Osteoblast (primary cell): ENCODE measurements at regions not wholly inside any gene's neighbourhood (a gene's known extent, or its start where the extent isn't known, plus 50 kb on each side); places are given as distances from the start of the nearest gene placed in this dataset.

ENCODE experiments used
- DNase-seq: peaks from one replicate; pipeline ENCODE4 v3.0.0; 2011; ENCODE audit warnings: low spot score, mixed read lengths; ENCODE audit not compliant: insufficient read length; ENCODE audit errors: missing footprints
- H2AFZ ChIP-seq: 2 replicates; pipeline ENCODE4 v1.6.0; 2011; ENCODE audit warnings: mild to moderate bottlenecking, low read length
- H3K27ac ChIP-seq: 2 replicates; pipeline ENCODE4 v1.5.1; 2011; ENCODE audit warnings: mild to moderate bottlenecking, low read depth, low read length, moderate library complexity
- H3K27me3 ChIP-seq: 2 replicates; pipeline ENCODE4 v1.6.0; 2012; ENCODE audit warnings: mild to moderate bottlenecking, control low read depth, inconsistent platforms, low read length, moderate library complexity; ENCODE audit not compliant: insufficient read depth
- H3K36me3 ChIP-seq: 2 replicates; pipeline ENCODE4 v1.5.1; 2011; ENCODE audit warnings: mild to moderate bottlenecking, low read length, control low read depth, moderate library complexity; ENCODE audit not compliant: insufficient read depth
- H3K4me1 ChIP-seq: 2 replicates; pipeline ENCODE4 v1.5.1; 2011; ENCODE audit warnings: mild to moderate bottlenecking, low read length, control low read depth, moderate library complexity; ENCODE audit not compliant: insufficient read depth
- H3K4me2 ChIP-seq: 2 replicates; pipeline ENCODE4 v1.6.0; 2011; ENCODE audit warnings: mild to moderate bottlenecking, low read length; ENCODE audit not compliant: insufficient read depth
- H3K4me3 ChIP-seq: fragments of 200-600 bp; sonication (generic); 3 replicates; pipeline ENCODE4 v1.5.1; 2012; ENCODE audit warnings: mild to moderate bottlenecking, low read length, inconsistent platforms; ENCODE audit not compliant: insufficient read depth
- H3K79me2 ChIP-seq: 2 replicates; pipeline ENCODE4 v1.6.0; 2012; ENCODE audit warnings: mild to moderate bottlenecking, low read length, control low read depth, inconsistent platforms; ENCODE audit not compliant: insufficient read depth
- H3K9me3 ChIP-seq: 2 replicates; pipeline ENCODE4 v1.5.1; 2011; ENCODE audit warnings: low read depth, low read length, control low read depth
- H4K20me1 ChIP-seq: 2 replicates; pipeline ENCODE4 v1.6.0; 2012; ENCODE audit warnings: mild to moderate bottlenecking, low read length, control low read depth; ENCODE audit not compliant: insufficient read depth
- TF ChIP-seq, protein P1 (sequence below): IDR thresholded peaks from 2 replicates; pipeline ENCODE4 v1.5.1; 2011; ENCODE audit warnings: mild to moderate bottlenecking, low read depth, low read length, moderate library complexity; ENCODE audit errors: extremely low read depth

DNA sequence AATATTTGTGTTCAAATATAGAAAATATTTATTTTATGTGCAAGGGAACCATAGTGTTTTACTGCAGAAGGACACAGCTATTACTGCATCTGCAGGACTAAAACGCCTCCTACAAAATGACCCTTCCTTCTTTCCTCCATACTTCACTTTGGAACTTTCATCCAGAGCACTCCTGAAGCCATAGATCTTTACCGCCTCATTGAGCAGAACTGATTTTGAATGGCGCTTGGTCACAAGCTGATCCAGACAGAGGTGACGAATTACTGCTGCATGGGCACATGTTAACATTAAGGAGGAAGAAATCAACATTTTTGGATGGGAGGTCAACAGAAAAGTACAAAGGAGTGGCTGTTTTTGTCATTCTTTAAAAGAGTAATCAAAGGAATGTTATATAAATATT is 931.6 kb downstream of the NCAM2 start:
- no peak overlapping the region for H3K27ac ChIP-seq
- no peaks in the 10 kb centered on the region for H3K79me2 ChIP-seq
- H4K20me1 ChIP-seq: no peaks in the 10 kb centered on the region
- no peaks in the 10 kb centered on the region for H3K36me3 ChIP-seq
- no peak overlapping the region for H3K4me3 ChIP-seq
- no peak overlapping the region for H2AFZ ChIP-seq
- no peaks in the 10 kb centered on the region for H3K9me3 ChIP-seq
- H3K4me1 ChIP-seq: no peaks in the 10 kb centered on the region
- no peaks in the 10 kb centered on the region for H3K27me3 ChIP-seq
- TF ChIP-seq, protein P1, sequence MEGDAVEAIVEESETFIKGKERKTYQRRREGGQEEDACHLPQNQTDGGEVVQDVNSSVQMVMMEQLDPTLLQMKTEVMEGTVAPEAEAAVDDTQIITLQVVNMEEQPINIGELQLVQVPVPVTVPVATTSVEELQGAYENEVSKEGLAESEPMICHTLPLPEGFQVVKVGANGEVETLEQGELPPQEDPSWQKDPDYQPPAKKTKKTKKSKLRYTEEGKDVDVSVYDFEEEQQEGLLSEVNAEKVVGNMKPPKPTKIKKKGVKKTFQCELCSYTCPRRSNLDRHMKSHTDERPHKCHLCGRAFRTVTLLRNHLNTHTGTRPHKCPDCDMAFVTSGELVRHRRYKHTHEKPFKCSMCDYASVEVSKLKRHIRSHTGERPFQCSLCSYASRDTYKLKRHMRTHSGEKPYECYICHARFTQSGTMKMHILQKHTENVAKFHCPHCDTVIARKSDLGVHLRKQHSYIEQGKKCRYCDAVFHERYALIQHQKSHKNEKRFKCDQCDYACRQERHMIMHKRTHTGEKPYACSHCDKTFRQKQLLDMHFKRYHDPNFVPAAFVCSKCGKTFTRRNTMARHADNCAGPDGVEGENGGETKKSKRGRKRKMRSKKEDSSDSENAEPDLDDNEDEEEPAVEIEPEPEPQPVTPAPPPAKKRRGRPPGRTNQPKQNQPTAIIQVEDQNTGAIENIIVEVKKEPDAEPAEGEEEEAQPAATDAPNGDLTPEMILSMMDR: no peak
- no peak for DNase-seq
- no peak overlapping the region for H3K4me2 ChIP-seq

DNA sequence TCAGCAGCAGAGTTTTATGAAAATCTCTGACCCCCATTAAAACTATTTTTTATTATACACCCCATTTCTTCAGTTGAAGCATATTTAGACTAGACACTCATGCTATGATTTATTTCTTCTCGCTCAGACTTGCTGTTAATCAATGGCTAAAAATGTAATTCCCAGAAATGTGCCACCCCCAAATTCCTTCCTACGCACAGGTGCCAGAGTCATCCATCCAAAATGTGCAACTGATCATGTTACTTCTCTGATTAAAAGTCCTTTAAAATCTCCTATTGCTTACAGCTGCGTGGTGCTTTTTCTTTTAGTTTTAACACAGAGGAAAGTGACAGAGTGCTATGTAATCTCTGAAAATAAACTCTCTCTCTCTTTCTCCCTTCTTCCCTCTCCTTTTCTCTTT is 954.4 kb downstream of the NCAM2 start:
- no peak for DNase-seq
- no peaks in the 10 kb centered on the region for H3K36me3 ChIP-seq
- H3K27ac ChIP-seq: no peak overlapping the region
- H3K27me3 ChIP-seq: no peaks in the 10 kb centered on the region
- H3K4me3 ChIP-seq: no peak overlapping the region
- TF ChIP-seq, protein P1: no peak
- peaks cover 5% of the 10 kb centered on the region for H3K9me3 ChIP-seq
- no peaks in the 10 kb centered on the region for H4K20me1 ChIP-seq
- no peak overlapping the region for H3K4me2 ChIP-seq
- H2AFZ ChIP-seq: no peak overlapping the region
- H3K4me1 ChIP-seq: no peaks in the 10 kb centered on the region
- no peaks in the 10 kb centered on the region for H3K79me2 ChIP-seq

DNA sequence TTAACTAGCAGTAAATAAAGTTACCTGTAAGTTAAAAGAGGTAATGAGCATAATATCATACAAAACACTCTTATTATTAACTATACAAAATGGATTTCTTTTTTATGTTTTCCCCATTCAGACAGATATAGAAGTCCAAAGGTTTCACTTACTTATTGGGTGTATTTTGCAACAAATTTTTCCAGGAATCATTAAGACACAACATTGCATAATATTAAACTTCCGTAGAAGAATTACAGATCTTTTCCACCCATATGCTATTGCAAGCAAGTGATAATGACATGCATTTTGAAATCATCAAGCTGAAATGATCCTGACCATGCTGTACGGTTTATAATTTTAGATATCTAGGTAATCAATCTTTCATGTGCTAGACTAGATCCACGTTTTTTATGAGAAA is 957.0 kb downstream of the NCAM2 start:
- TF ChIP-seq, protein P1: no peak
- no peaks in the 10 kb centered on the region for H3K4me1 ChIP-seq
- DNase-seq: no peak

DNA sequence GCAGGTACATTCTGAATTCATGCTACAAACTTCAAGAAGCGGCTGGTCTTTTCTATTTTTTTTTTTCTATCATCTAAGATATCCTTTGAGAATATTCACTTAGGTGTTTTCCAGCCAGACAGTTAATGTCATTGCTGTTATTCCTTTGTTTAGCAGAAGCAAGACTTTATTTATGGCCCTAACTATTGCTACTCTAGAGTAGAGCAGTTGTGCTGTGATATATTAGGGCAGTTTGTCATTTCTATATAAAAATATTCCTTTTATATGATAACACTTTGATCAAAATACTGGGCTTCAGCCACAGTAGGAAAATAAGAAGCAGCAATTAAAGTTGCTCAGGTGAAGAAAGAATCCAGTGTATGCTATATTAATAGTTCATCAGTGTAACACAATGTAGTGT is 959.3 kb downstream of the NCAM2 start:
- H3K27ac ChIP-seq: no peak overlapping the region
- no peaks in the 10 kb centered on the region for H3K79me2 ChIP-seq
- H3K4me3 ChIP-seq: no peak overlapping the region
- no peak for DNase-seq
- TF ChIP-seq, protein P1: no peak
- H3K27me3 ChIP-seq: no peaks in the 10 kb centered on the region
- no peaks in the 10 kb centered on the region for H4K20me1 ChIP-seq
- H3K4me2 ChIP-seq: no peak overlapping the region
- no peaks in the 10 kb centered on the region for H3K4me1 ChIP-seq
- no peak overlapping the region for H2AFZ ChIP-seq
- peaks cover 5% of the 10 kb centered on the region for H3K9me3 ChIP-seq
- no peaks in the 10 kb centered on the region for H3K36me3 ChIP-seq

More for the DNA sequence above, 957.0 kb downstream of the NCAM2 start:
- Histone ChIP-seq H3K79me2 (no peaks in the 10 kb centered on the region), H3K27ac (no peak overlapping the region), H3K27me3 (no peaks in the 10 kb centered on the region), H4K20me1 (no peaks in the 10 kb centered on the region), H3K9me3 (peaks cover 5% of the 10 kb centered on the region), H2AFZ (no peak overlapping the region), H3K36me3 (no peaks in the 10 kb centered on the region), H3K4me2 (no peak overlapping the region), H3K4me3 (no peak overlapping the region)
